ENCODE measurements at regions not wholly inside any gene's neighbourhood (a gene's known extent, or its start where the extent isn't known, plus 50 kb on each side); places are given as distances from the start of the nearest gene placed in this dataset.
A peak's percentile ranks its signal among the peaks of the same experiment; 100 is the strongest.

GRCh38 chr16:82454152-82454551 is 172.6 kb upstream of the CDH13 start (continued):
- TF ChIP-seq ZBTB34 (CRISPR knock-in tag; IDR thresholded peaks at IDR 0.05) (no peak), SMARCC2 (IDR thresholded peaks at IDR 0.05) (no peak), ZKSCAN8 (CRISPR knock-in tag; IDR thresholded peaks at IDR 0.05; ENCODE audit: borderline replicate concordance) (no peak), THAP7 (CRISPR knock-in tag; IDR thresholded peaks at IDR 0.05) (no peak), FOXO1 (CRISPR knock-in tag; IDR thresholded peaks at IDR 0.05) (no peak)

GRCh38 chr16:82452004-82452756 is 174.6 kb upstream of the CDH13 start:
- Histone ChIP-seq H3K9me3 (ENCODE audit: low read length) (no peaks in the 10 kb centered on the region), H3K27ac (ENCODE audit: extremely low read length, insufficient read depth, low read length) (no peak overlapping the region), H3K9ac (ENCODE audit: insufficient read depth, low read depth, low read length) (no peak overlapping the region), H3K4me2 (ENCODE audit: low read depth, low read length) (no peak overlapping the region), H3K36me3 (replicated peaks in 1 of 2; ENCODE audit: control insufficient read depth in 1 of 2, insufficient read depth in 2 of 2, low read length in 2 of 2) (no peaks in the 10 kb centered on the region), H3K79me2 (ENCODE audit: insufficient read depth, low read length) (no peaks in the 10 kb centered on the region), H2AFZ (ENCODE audit: low read length) (no peak overlapping the region), H4K20me1 (ENCODE audit: insufficient read depth, low read length) (no peaks in the 10 kb centered on the region), H3K27me3 (ENCODE audit: control insufficient read depth in 1 of 2, insufficient read depth in 2 of 2, low read length in 2 of 2) (peaks cover 0 to 13% of the 10 kb centered on the region in 2 experiments; a peak in 2 of 5 replicates), H3K4me1 (ENCODE audit: insufficient read depth, low read length) (no peaks in the 10 kb centered on the region), H3K4me3 (replicated peaks in 1 of 3; ENCODE audit: insufficient read depth in 1 of 3, low read depth in 2 of 3, low read length in 3 of 3) (no peak overlapping the region)
- intact Hi-C loops (cut with micrococcal nuclease; ENCODE audit: unreplicated experiment) = loop anchor here (10.0 kb wide), 1 partner anchor 133 kb away; no protein-coding TSS in a partner anchor
- in situ Hi-C loops (cut with HindIII; ENCODE audit: extremely low pct_ligation_motif_present, low pct_unique_long_range_greater_than_20kb) = loop anchor here (25.0 kb wide), 1 partner anchor 190 kb away; no protein-coding TSS in a partner anchor
- WGBS (ENCODE audit: low lambda C conversion rate) = 22% methylated on average over 11 of the region's 11 CpGs
- ChIA-PET CTCF (ENCODE audit: low intra/inter-chr PET ratio, low total read pairs) (no interaction called here), POLR2A (no interaction called here)
- ATAC-seq (no peak), FAIRE-seq (no peak), DNase-seq (ENCODE audit: low spot score) (no peak)
- no TSS peak for BruUV-seq (replicated peaks)
- TF ChIP-seq PHF5A (CRISPR knock-in tag; IDR thresholded peaks at IDR 0.05; ENCODE audit: low read depth, unreplicated experiment) (no peak), ATM (IDR thresholded peaks at IDR 0.05; ENCODE audit: borderline replicate concordance) (no peak), CHD4 (IDR thresholded peaks at IDR 0.05; ENCODE audit: borderline replicate concordance, low read length) (no peak), MAFF (IDR thresholded peaks at IDR 0.05; ENCODE audit: low read depth, low read length) (peak; percentile 8; the same call in 1 of the 2 replicates), POLR2AphosphoS5 (IDR thresholded peaks at IDR 0.05; ENCODE audit: low read depth, low read length) (no peak), ZNF567 (CRISPR knock-in tag; IDR thresholded peaks at IDR 0.05; ENCODE audit: borderline replicate concordance) (no peak)
